Activated CD4-positive, alpha-beta T cell treated with anti-CD3 and anti-CD28 coated beads, Interleukin-2, Interleukin-6, amounts not matched to agents 100 ng/mL and 50 ng/mL, durations not matched to agents 16 hours and 8 hours (primary cell): ENCODE measurements at regions not wholly inside any gene's neighbourhood (a gene's known extent, or its start where the extent isn't known, plus 50 kb on each side); places are given as distances from the start of the nearest gene placed in this dataset.
"Not testable (repeated sequence)": the region's sequence is repeated elsewhere in the genome, so short reads cannot be mapped to it uniquely, and the experiment has no call there.

ENCODE experiments used
- DNase-seq: peaks from one replicate; pipeline ENCODE4 v3.0.0-alpha.2; 2020

GRCh38 chr13:50235604-50236342, 220.5 kb downstream of the KCNRG start:
- DNase-seq = no peak

DNA sequence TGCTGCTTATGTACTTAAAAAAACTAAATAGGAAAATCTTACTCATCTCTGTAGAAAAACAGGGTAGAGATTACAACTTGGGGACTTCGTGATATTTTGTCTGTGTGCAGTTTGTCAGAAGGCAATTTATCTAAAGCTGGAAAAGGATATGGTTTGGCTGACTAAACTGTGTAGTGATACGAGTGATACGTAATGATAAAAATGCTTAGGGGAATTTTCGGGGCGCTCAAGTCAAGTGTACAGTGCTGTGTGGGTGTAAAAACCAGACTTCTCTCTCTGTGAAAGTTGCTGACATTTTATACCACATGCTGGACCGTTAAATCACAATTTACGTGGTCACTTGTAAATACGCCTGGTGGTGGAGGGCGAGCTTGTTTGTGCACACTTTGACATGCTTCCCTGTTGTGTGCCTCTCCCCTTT, 221.7 kb downstream of the KCNRG start:
- DNase-seq = peak; percentile 88

DNA sequence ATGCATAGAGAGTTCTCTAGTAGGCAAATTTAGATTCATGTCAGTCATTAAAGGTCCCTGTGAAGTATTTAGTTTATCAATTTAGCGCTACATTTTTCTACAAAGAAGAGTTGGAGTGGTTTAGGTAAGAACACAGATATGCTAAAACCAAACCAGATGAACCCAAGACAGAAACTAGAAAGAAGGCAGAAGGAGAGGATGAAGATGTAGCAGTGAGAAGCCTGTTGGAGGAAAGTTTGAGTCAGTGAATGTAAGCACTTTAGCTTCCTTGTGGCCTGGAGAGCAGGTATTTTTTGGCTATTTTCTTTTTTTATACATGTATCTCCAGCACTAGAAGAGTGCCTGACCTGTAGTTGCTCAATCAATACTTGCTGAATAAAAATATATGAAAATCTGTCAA, 223.7 kb downstream of the KCNRG start:
- DNase-seq = no peak

- DNase-seq = no peak
These were observed 226.2 kb downstream of the KCNRG start for GRCh38 chr13:50241479-50241878.

DNA sequence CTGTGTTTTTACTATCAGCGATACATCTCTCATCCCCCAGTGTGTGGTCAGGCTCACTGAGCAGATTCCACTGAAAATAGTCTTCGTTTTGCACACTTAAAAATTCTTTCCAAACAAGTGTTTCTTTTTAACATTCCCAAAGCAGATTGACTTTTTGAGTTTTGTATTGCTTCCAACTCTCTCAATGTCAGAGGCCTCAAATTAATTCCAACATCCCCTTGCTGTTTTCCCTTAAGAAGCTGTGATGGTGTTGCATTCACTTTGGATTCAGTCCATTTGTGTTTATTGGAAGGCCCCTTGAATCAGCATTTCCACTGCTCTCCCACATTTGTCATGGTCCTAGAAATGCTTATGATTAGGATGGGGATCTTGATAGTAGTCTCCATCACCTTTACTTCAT, 228.7 kb downstream of the KCNRG start:
- DNase-seq = no peak

- no peak for DNase-seq
These were observed 229.1 kb downstream of the KCNRG start for GRCh38 chr13:50244355-50244712.

- DNase-seq = peak; percentile 91
These were observed 229.7 kb downstream of the KCNRG start for GRCh38 chr13:50244713-50245574.

DNA sequence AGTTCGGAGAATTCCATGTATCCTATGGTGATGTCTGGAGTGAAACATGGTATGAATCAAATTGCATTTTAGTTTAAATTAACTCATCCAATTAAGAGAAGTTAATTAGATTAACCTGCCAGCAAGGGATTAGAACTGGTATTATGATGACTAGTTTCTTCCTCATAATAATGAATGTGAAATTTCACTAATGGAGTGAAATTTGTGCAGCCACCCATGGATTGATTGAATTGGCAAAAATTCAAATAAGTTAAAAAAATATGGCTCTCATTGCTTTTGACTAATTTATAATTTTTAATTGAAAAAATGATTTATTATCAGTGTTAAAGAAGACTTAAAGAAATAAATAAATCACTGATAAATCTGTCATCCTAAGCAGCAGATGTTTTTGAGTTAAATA, 232.0 kb downstream of the KCNRG start:
- DNase-seq = no peak

DNA sequence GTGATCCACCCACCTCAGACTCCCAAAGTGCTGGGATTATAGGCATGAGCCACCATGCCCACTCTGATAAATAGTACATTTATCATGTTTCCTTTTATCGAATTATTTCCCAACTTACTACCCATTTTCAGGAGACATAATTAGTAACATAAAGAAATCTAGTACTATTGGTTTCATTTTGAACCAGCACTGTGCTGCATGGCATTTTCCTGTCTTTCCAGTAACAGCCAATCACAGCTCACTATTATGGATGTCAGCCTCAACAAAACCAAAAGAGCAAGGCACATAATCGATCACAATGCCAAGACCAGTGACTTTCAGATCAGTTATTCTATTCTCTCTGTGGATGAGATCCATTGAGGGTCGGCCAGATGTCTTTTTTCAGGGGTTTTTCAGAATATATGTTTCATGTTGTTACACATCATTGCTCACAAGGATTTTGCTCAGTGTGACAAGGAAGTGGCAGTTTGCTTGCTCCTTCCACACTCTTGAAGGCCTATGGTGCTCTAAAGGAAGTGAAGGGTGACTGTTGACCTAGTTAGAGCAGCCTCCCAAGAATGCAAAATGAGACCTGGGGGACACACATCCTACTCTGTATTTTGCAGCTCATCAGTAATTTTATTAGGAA, 233.4 kb downstream of the KCNRG start:
- DNase-seq = no peak

- no peak for DNase-seq
These were observed 233.9 kb downstream of the KCNRG start for GRCh38 chr13:50249144-50249521.

DNA sequence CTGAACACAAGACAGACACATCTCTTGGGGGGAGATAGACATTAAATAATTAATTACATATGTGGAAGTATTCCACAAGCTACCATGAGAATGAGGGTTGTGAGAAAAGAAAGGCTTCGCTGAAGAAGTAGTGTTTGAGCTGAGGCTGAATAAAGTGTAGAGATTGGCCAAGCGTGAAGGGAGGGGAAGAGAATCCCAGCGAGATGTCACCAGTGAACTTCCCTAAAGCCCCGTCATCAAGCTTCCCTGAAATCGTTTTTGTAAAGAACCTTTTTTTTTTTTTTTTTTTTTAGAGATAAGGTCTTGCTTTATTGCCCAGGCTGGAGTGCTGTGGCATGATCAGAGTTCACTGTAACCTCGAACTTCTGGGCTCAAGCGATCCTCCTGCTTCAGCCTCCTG, 235.2 kb downstream of the KCNRG start:
- no peak for DNase-seq

DNA sequence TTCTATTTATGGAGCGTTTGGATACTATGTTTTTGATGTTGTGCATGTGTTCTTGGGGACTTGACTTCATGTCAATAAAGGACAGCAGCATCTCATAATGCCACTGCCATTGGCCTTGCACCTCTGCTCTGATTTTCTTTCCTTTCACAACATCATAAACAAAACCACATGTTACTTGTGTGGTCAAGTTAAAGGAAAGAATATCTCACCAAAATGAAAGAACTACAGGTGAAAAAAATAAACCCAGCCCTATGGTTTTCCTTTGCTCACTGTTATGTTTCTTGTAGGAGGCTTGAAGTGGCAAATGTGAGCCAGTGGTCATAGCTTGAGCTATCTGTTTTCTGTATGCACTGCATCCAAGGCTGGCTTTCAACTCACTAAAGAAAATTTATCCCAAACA, 240.4 kb downstream of the KCNRG start:
- DNase-seq = peak; percentile 31

DNA sequence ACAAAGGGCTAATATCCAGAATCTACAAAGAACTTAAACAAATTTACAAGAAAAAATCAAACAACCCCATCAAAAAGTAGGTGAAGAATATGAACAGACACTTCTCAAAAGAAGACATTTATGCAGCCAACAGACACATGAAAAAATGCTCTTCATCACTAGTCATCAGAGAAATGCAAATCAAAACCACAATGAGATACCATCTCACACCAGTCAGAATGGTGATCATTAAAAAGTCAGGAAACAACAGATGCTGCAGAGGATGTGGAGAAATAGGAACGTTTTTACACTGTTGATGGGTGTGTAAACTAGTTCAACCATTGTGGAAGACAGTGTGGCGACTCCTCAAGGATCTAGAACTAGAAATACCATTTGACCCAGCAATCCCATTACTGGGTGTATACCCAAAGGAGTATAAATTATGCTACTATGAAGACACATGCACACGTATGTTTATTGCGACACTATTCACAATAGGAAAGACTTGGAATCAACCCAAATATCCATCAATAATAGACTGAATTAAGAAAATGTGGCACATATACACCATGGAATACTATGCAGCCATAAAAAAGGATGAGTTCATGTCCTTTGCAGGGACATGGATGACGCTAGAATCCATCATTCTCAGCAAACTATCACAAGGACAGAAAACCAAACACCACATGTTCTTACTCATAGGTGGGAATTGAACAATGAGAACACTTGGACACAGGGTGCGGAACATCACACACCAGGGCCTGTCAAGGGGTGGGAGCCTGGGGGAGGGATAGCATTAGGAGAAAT, 241.5 kb downstream of the KCNRG start:
- not testable (repeated sequence) for DNase-seq

DNA sequence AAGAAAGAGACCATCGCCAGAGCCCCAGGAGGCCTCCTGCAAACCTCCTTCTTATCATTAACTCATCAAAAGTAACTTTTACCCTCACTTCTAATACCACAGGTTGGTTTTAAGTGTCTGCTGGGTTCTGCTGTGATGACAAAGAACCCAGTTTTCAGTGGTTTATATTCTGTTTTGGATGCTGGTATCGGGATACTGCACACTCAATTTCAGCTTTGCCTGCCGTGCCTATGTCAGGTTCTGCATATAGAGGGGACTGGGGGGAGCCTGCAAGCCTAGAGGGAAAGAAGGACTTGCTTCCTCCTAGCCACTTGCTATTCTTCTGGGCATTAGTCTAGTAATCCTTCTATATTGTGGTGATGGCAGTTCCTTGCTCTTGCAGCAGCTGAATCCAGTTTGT, 242.4 kb downstream of the KCNRG start:
- peak; percentile 45 for DNase-seq

GRCh38 chr13:50261130-50261901, 246.1 kb downstream of the KCNRG start:
- DNase-seq = no peak

DNA sequence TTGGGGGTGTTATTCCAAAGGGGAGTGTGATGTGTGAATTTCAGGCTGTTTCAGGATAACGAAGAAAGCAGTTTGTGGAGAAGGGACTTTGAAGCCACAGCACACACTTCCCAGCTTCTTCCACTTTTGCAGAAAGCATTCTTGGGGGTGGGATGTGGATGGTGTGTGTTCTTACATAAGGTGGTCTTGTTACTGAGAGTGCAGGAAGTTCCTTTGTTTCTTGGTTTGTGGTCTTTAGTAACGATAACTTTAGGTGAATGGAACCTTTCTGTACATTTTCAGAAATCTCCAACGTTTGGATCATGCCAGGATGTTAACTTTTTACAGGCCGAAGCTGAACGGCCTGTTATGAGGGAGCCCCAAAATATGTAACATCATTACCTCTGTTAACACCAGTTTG, 251.8 kb downstream of the KCNRG start:
- no peak for DNase-seq

- DNase-seq = no peak
These were observed 252.7 kb downstream of the KCNRG start for GRCh38 chr13:50267917-50268316.

DNA sequence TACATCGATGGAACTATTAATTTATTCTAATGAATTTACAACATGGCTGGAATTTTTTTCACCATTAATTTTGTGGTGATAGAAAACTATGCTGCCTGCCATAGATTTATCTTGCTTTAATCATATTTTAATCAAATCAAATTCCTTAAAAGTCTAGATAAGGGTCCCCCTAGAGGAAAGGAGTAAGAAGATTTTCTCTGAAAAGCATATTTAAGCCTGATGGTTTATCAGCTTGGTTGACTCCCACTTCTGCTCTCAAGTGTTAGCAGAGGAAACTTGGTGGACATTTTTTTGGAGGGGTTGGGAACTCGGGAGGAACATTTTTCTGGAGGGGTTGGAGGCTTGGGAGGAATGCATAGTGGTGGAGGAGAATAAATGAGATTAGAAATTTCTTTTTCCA, 253.3 kb downstream of the KCNRG start:
- DNase-seq = no peak

DNA sequence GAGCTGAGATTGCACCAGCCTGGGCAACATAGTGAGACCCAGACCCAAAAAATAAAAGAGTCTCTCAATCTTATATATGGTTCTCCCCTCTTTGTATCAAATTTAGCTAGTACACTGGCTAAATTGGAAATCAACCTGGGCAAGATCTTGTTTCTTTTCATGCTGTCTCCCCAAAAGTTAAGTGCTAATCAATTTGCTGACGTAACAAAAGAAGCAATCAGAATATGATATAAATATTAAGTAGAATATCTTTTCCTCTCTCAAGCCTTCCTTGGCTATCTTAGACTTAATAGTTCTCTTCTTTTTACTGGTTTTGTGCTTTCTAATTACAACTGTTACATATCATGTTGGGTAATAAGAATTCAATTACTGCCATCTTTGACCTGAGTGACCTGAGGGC, 258.9 kb downstream of the KCNRG start:
- no peak for DNase-seq

GRCh38 chr13:50275392-50276063, 260.3 kb downstream of the KCNRG start:
- DNase-seq = no peak

- DNase-seq = no peak
These were observed 261.3 kb downstream of the KCNRG start for GRCh38 chr13:50276550-50276949.

DNA sequence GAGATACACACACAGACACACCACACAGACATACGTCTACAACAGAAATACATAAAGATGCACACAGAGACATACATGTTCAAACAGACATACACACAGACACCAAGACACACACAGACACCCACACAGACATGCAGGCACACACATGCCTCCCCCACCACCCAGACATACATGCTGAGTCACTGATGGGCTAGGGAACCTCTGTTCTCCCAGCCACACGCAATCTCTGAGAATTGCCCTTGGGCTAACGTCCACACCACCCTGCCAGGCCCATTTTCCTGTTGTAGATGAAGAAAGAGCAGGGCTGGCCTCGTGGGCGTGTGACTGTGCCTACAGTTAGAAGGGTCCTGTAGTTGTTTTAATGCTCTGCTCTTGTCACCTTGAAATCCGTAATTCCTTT, 261.9 kb downstream of the KCNRG start:
- DNase-seq = no peak
